Testis (tissue), 2 donors: ENCODE measurements at regions not wholly inside any gene's neighbourhood (a gene's known extent, or its start where the extent isn't known, plus 50 kb on each side); places are given as distances from the start of the nearest gene placed in this dataset.

Experiments
- POLR2A ChIP-seq: fragments of 450-650 bp; IDR thresholded peaks from one replicate; pipeline ENCODE4 v1.6.1; 2017; ENCODE audit warnings: antibody characterized with exemption, mild to moderate bottlenecking, moderate library complexity
- TF ChIP-seq, protein P1 (sequence below), 3 experiments: fragments of 450-650 bp in 2 of 3; fragments of 200-600 bp in 1 of 3; sonication (generic) in 1 of 3; IDR thresholded peaks; one replicate each; pipeline ENCODE4 v1.5.1; 2016 to 2019; ENCODE audit warnings: antibody characterized with exemption in 3 of 3, mild to moderate bottlenecking in 2 of 3, moderate library complexity in 1 of 3

DNA sequence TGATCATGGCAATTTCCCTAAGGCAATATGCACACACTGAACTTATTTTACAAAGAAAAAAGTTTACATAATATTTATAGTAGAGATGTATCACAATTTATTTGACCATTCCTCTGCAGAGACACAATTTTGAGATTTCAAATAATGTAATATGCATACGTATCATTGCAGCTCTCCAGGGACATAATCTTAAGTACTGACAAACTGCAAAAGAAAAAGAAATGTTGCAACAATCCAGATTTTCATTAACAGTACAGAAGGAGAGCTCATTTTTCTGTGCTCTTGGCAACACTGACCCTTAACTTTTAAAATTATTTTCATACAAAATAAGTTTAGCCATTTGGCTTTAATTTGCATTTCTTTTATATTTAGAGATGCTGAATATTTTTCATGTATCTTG lies 710.2 kb upstream of the SLC39A10 start:
- TF ChIP-seq POLR2A: no peak
- TF ChIP-seq, protein P1, sequence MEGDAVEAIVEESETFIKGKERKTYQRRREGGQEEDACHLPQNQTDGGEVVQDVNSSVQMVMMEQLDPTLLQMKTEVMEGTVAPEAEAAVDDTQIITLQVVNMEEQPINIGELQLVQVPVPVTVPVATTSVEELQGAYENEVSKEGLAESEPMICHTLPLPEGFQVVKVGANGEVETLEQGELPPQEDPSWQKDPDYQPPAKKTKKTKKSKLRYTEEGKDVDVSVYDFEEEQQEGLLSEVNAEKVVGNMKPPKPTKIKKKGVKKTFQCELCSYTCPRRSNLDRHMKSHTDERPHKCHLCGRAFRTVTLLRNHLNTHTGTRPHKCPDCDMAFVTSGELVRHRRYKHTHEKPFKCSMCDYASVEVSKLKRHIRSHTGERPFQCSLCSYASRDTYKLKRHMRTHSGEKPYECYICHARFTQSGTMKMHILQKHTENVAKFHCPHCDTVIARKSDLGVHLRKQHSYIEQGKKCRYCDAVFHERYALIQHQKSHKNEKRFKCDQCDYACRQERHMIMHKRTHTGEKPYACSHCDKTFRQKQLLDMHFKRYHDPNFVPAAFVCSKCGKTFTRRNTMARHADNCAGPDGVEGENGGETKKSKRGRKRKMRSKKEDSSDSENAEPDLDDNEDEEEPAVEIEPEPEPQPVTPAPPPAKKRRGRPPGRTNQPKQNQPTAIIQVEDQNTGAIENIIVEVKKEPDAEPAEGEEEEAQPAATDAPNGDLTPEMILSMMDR (IDR thresholded peaks at IDR 0.05): no peak
